ENCODE measurements at regions not wholly inside any gene's neighbourhood (a gene's known extent, or its start where the extent isn't known, plus 50 kb on each side); places are given as distances from the start of the nearest gene placed in this dataset.
"Not testable (repeated sequence)": the region's sequence is repeated elsewhere in the genome, so short reads cannot be mapped to it uniquely, and the experiment has no call there.

DNA sequence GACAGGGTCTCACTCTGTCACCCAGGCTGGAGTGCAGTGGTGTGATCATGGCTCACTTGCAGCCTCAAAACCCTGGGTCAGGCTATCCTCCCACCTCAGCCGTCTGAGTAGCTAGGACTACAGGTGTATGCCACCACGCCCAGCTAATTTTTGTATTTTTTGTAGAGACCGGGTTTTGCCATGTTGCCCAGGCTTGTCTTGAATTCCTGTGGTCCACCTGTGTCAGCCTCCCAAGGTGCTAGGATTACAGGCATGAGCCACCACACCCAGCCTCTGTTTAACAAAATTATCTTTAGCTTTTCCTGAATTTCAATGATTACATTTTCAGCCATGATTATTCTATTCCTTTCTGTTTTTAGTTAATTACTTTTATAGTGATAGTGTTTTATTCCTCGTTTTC, 255.1 kb upstream of the MGAT5 start:
- TF ChIP-seq, protein P1, sequence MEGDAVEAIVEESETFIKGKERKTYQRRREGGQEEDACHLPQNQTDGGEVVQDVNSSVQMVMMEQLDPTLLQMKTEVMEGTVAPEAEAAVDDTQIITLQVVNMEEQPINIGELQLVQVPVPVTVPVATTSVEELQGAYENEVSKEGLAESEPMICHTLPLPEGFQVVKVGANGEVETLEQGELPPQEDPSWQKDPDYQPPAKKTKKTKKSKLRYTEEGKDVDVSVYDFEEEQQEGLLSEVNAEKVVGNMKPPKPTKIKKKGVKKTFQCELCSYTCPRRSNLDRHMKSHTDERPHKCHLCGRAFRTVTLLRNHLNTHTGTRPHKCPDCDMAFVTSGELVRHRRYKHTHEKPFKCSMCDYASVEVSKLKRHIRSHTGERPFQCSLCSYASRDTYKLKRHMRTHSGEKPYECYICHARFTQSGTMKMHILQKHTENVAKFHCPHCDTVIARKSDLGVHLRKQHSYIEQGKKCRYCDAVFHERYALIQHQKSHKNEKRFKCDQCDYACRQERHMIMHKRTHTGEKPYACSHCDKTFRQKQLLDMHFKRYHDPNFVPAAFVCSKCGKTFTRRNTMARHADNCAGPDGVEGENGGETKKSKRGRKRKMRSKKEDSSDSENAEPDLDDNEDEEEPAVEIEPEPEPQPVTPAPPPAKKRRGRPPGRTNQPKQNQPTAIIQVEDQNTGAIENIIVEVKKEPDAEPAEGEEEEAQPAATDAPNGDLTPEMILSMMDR (IDR thresholded peaks at IDR 0.05), result not testable (repeated sequence)
- TF ChIP-seq POLR2A (IDR thresholded peaks at IDR 0.05), result not testable (repeated sequence)
